Mammary epithelial cell (primary cell): ENCODE measurements at regions not wholly inside any gene's neighbourhood (a gene's known extent, or its start where the extent isn't known, plus 50 kb on each side); places are given as distances from the start of the nearest gene placed in this dataset.

ENCODE experiments used
- CTCF ChIP-seq, 2 donors: IDR thresholded peaks in 1 of 2; conservative IDR thresholded peaks in 1 of 2; 2 replicates each; pipeline ENCODE4 v1.5.1; 2011 to 2012; ENCODE audit warnings: inconsistent platforms in 2 of 2, low read length in 2 of 2, mild to moderate bottlenecking in 2 of 2, control low read depth in 1 of 2, low read depth in 1 of 2; ENCODE audit not compliant: insufficient read depth in 1 of 2; ENCODE audit errors: extremely low read depth in 1 of 2
- EZH2 ChIP-seq: IDR thresholded peaks from 2 replicates; pipeline ENCODE4 v1.6.1; 2012; ENCODE audit warnings: low read length, inconsistent platforms, borderline replicate concordance

GRCh38 chr15:98425173-98425572, 223.2 kb upstream of the IGF1R start:
- TF ChIP-seq CTCF (conservative IDR thresholded peaks at IDR 0.05 in 1 of 2, IDR thresholded peaks at IDR 0.05 in 1 of 2; ENCODE audit: extremely low read depth in 1 of 2, insufficient read depth in 1 of 2, low read depth in 1 of 2, low read length in 2 of 2): no peak
- no peak for TF ChIP-seq EZH2
